Astrocyte (in vitro differentiated cells and primary cell): ENCODE measurements at regions not wholly inside any gene's neighbourhood (a gene's known extent, or its start where the extent isn't known, plus 50 kb on each side); places are given as distances from the start of the nearest gene placed in this dataset.
"Not testable (repeated sequence)": the region's sequence is repeated elsewhere in the genome, so short reads cannot be mapped to it uniquely, and the experiment has no call there.

Source experiments
- DNase-seq: peaks from one replicate; pipeline ENCODE4 v3.0.0-alpha.2; 2010; ENCODE audit warnings: low read depth
- FAIRE-seq: peaks from 2 replicates; lab custom pipeline; 2011; peaks lifted over from hg19 to GRCh38; lab: Jason Lieb, UNC
- H2AFZ ChIP-seq: 2 replicates; pipeline ENCODE4 v1.6.0; 2012; ENCODE audit warnings: low read depth, low read length, inconsistent platforms
- H3K27ac ChIP-seq: 2 replicates; pipeline ENCODE4 v1.5.1; 2011; ENCODE audit warnings: low read depth, low read length, inconsistent platforms
- H3K27me3 ChIP-seq: 2 replicates; pipeline ENCODE4 v1.6.0; 2011; ENCODE audit warnings: low read length, inconsistent platforms; ENCODE audit not compliant: insufficient read depth
- H3K36me3 ChIP-seq: 2 replicates; pipeline ENCODE4 v1.5.1; 2011; ENCODE audit warnings: low read length, inconsistent platforms; ENCODE audit not compliant: insufficient read depth
- H3K4me1 ChIP-seq: 2 replicates; pipeline ENCODE4 v1.5.1; 2011; ENCODE audit warnings: low read length, inconsistent platforms; ENCODE audit not compliant: insufficient read depth
- H3K4me2 ChIP-seq: 2 replicates; pipeline ENCODE4 v1.6.0; 2012; ENCODE audit warnings: low read length, inconsistent platforms
- H3K4me3 ChIP-seq: 2 replicates; pipeline ENCODE4 v1.5.1; 2011; ENCODE audit warnings: low read depth, mild to moderate bottlenecking, low read length, inconsistent platforms; ENCODE audit not compliant: insufficient read depth
- H3K79me2 ChIP-seq: 2 replicates; pipeline ENCODE4 v1.6.0; 2012; ENCODE audit warnings: mild to moderate bottlenecking, low read length, inconsistent platforms; ENCODE audit not compliant: insufficient read depth
- H3K9ac ChIP-seq: 2 replicates; pipeline ENCODE4 v1.6.0; 2012; ENCODE audit warnings: mild to moderate bottlenecking, low read length, inconsistent platforms
- H3K9me3 ChIP-seq: 2 replicates; pipeline ENCODE4 v1.5.1; 2012; ENCODE audit warnings: low read depth, mild to moderate bottlenecking, low read length, inconsistent platforms; ENCODE audit not compliant: insufficient read depth
- H4K20me1 ChIP-seq: 2 replicates; pipeline ENCODE4 v1.6.0; 2012; ENCODE audit warnings: low read length, inconsistent platforms; ENCODE audit not compliant: insufficient read depth
- H3K27ac Mint-ChIP-seq: one replicate; pipeline ENCODE4 v1.8.0; 2021; ENCODE audit warnings: mild to moderate bottlenecking, mixed read lengths; ENCODE audit not compliant: unreplicated experiment
- H3K27me3 Mint-ChIP-seq: one replicate; pipeline ENCODE4 v1.8.0; 2021; ENCODE audit warnings: low read depth, mixed read lengths; ENCODE audit not compliant: unreplicated experiment
- H3K36me3 Mint-ChIP-seq: one replicate; pipeline ENCODE4 v1.8.0; 2021; ENCODE audit warnings: low read depth, mixed read lengths; ENCODE audit not compliant: unreplicated experiment
- H3K4me1 Mint-ChIP-seq: one replicate; pipeline ENCODE4 v1.8.0; 2021; ENCODE audit warnings: low read depth, mixed read lengths; ENCODE audit not compliant: unreplicated experiment
- H3K4me3 Mint-ChIP-seq: one replicate; pipeline ENCODE4 v1.8.0; 2021; ENCODE audit warnings: mild to moderate bottlenecking, moderate library complexity, mixed read lengths; ENCODE audit not compliant: unreplicated experiment
- H3K9me3 Mint-ChIP-seq: one replicate; pipeline ENCODE4 v1.8.0; 2021; ENCODE audit warnings: mild to moderate bottlenecking, mixed read lengths; ENCODE audit not compliant: unreplicated experiment
- EZH2 ChIP-seq: IDR thresholded peaks from 2 replicates; pipeline ENCODE4 v1.6.1; 2012; ENCODE audit warnings: mild to moderate bottlenecking, low read length, inconsistent platforms; ENCODE audit not compliant: insufficient read depth
- TF ChIP-seq, protein P1 (sequence below): IDR thresholded peaks from 2 replicates; pipeline ENCODE4 v1.5.1; 2011; ENCODE audit warnings: low read depth, mild to moderate bottlenecking, inconsistent platforms, low read length, moderate library complexity; ENCODE audit not compliant: insufficient read depth

DNA sequence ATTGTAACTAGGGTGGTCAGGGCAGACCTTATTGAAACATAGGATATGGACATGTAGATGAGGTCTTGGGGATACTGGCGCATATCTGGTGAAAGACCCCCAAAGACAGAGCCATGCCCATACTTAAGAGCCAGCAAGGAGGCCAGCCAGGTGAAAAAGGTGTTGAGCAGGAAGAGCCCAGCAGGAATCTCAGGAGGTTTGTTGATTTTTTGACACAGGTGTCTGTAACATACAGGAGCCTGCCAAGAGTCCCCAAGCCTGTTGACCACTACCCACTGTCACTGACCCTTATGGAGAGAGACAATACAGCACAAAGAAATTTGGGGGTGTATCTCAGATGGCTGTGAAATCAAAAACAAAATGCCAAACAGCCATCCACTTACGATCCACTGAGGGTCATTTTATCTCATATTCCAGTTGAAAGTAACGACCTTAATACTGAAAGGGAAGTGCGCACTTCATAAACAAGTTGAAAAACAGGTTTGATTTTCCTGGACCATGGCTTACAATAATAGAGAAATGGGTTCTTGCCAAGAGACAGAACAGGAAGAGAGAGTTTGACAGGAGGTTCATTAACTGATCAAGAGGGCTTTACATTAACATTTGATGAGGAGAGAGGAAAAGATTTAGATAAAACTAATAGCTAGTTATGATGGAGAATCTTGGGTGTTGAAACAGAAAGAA, 163.6 kb downstream of the GLUL start:
- H3K9me3 Mint-ChIP-seq: peaks cover 3% of the 10 kb centered on the region
- Histone ChIP-seq H2AFZ (no peak overlapping the region), H4K20me1 (no peaks in the 10 kb centered on the region), H3K4me1 (no peaks in the 10 kb centered on the region), H3K9ac (no peak overlapping the region), H3K36me3 (no peaks in the 10 kb centered on the region), H3K9me3 (no peaks in the 10 kb centered on the region), H3K79me2 (no peaks in the 10 kb centered on the region), H3K27ac (no peak overlapping the region), H3K27me3 (no peaks in the 10 kb centered on the region), H3K4me2 (no peak overlapping the region), H3K4me3 (no peak overlapping the region)
- no peak overlapping the region for H3K4me3 Mint-ChIP-seq
- peaks cover 4% of the 10 kb centered on the region for H3K27me3 Mint-ChIP-seq
- no peak for DNase-seq
- H3K36me3 Mint-ChIP-seq: no peaks in the 10 kb centered on the region
- TF ChIP-seq EZH2: no peak
- TF ChIP-seq, protein P1, sequence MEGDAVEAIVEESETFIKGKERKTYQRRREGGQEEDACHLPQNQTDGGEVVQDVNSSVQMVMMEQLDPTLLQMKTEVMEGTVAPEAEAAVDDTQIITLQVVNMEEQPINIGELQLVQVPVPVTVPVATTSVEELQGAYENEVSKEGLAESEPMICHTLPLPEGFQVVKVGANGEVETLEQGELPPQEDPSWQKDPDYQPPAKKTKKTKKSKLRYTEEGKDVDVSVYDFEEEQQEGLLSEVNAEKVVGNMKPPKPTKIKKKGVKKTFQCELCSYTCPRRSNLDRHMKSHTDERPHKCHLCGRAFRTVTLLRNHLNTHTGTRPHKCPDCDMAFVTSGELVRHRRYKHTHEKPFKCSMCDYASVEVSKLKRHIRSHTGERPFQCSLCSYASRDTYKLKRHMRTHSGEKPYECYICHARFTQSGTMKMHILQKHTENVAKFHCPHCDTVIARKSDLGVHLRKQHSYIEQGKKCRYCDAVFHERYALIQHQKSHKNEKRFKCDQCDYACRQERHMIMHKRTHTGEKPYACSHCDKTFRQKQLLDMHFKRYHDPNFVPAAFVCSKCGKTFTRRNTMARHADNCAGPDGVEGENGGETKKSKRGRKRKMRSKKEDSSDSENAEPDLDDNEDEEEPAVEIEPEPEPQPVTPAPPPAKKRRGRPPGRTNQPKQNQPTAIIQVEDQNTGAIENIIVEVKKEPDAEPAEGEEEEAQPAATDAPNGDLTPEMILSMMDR: no peak
- no peak for FAIRE-seq
- no peak overlapping the region for H3K27ac Mint-ChIP-seq
- H3K4me1 Mint-ChIP-seq: peaks cover 2% of the 10 kb centered on the region

DNA sequence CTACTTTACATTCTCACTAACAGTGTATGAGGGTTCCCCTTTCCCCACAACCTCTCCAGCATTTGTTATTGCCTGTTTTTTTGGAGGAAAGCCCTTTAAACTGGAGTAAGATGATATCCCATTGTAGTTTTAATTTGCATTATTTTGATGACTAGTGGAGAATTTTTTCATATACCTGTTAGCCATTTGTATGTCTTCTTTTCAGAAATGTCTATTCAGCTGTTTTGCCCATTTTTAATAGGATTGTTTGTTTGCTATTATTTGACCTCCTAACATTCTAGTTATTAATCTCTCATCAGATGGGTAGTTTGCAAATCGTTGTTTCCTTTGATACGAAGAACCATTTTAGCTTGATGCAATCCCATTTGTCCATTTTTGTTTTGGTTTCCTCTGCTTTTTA, 165.0 kb downstream of the GLUL start:
- no peak overlapping the region for H3K9ac ChIP-seq
- Mint-ChIP-seq H3K27me3 (peaks cover under 1% of the 10 kb centered on the region), H3K9me3 (peaks cover 11% of the 10 kb centered on the region), H3K27ac (no peak overlapping the region), H3K4me3 (no peak overlapping the region), H3K36me3 (no peaks in the 10 kb centered on the region), H3K4me1 (peaks cover 2% of the 10 kb centered on the region)
- no peaks in the 10 kb centered on the region for H3K27me3 ChIP-seq
- H3K4me3 ChIP-seq: no peak overlapping the region
- TF ChIP-seq, protein P1: no peak
- no peak for TF ChIP-seq EZH2
- no peaks in the 10 kb centered on the region for H3K9me3 ChIP-seq
- no peaks in the 10 kb centered on the region for H3K79me2 ChIP-seq
- no peaks in the 10 kb centered on the region for H4K20me1 ChIP-seq
- H3K36me3 ChIP-seq: no peaks in the 10 kb centered on the region
- no peak for FAIRE-seq
- H3K4me2 ChIP-seq: no peak overlapping the region
- no peak overlapping the region for H2AFZ ChIP-seq
- DNase-seq: no peak
- H3K27ac ChIP-seq: no peak overlapping the region
- H3K4me1 ChIP-seq: no peaks in the 10 kb centered on the region

DNA sequence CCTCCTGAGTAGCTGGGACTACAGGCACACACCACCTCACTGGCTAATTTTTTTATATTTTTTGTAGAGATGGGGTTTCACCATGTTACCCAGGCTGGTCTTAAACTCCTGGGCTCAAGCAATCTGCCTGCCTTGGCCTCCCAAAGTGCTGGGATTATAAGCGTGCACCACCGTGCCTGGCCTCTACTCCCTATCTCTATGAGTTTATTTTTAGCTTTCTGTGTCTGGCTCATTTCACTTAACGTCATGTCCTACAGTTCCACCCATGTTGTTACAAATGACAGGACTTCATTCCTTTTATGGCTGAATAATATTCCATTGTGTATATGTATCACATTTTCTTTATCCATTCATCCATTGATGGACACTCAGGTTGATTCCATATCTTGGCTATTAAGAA, 164.2 kb upstream of the ZNF648 start:
- not testable (repeated sequence) for H3K4me3 ChIP-seq, DNase-seq, H3K9me3 ChIP-seq, H3K27me3 ChIP-seq, H4K20me1 ChIP-seq, H3K9ac ChIP-seq, H2AFZ ChIP-seq, H3K4me1 ChIP-seq, H3K27me3 Mint-ChIP-seq, H3K4me2 ChIP-seq, H3K79me2 ChIP-seq, H3K27ac Mint-ChIP-seq, H3K4me1 Mint-ChIP-seq, FAIRE-seq, H3K36me3 ChIP-seq, H3K36me3 Mint-ChIP-seq, H3K27ac ChIP-seq, H3K4me3 Mint-ChIP-seq
- peaks cover 13% of the 10 kb centered on the region for H3K9me3 Mint-ChIP-seq

DNA sequence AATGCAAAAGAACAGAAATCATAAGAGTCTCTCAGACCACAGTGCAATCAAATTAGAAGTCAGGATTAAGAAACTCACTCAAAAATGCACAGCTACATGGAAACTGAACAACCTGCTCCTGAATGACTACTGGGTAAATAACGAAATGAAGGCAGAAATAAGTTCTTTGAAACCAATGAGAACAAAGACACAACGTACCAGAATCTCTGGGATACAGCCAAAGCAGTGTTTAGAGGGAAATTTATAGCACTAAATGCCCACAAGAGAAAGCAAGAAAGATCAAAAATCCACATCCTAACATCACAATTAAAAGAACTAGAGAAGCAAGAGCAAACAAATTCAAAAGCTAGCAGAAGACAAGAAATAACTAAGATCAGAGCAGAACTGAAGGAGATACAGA, 160.5 kb upstream of the ZNF648 start:
- not testable (repeated sequence) for H3K4me2 ChIP-seq, H2AFZ ChIP-seq, DNase-seq, H3K4me1 Mint-ChIP-seq, H3K4me1 ChIP-seq, H3K27ac Mint-ChIP-seq, FAIRE-seq, H3K4me3 ChIP-seq, H3K4me3 Mint-ChIP-seq, H4K20me1 ChIP-seq, H3K27me3 ChIP-seq, H3K36me3 Mint-ChIP-seq, H3K27me3 Mint-ChIP-seq, H3K36me3 ChIP-seq, H3K79me2 ChIP-seq, H3K9me3 ChIP-seq, H3K9ac ChIP-seq, H3K27ac ChIP-seq
- peaks cover 18% of the 10 kb centered on the region for H3K9me3 Mint-ChIP-seq

DNA sequence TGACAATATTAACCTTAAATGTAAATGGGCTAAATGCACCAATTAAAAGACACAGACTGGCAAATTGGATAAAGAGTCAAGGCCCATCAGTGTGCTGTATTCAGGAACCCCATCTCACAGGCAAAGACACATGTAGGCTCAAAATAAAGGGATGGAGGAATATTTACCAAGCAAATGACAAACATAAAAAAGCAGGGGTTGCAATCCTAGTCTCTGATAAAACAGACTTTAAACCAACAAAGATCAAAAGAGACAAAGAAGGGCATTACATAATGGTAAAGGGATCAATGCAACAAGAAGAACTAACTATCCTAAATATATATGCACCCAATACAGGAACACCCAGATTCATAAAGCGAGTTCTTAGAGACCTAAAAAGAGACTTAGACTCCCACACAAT, 159.9 kb upstream of the ZNF648 start:
- H3K36me3 Mint-ChIP-seq, H3K27me3 Mint-ChIP-seq, H3K4me3 ChIP-seq, FAIRE-seq, H2AFZ ChIP-seq, H3K27ac ChIP-seq, H3K4me2 ChIP-seq, H3K9ac ChIP-seq, H4K20me1 ChIP-seq, H3K79me2 ChIP-seq, H3K36me3 ChIP-seq, H3K4me3 Mint-ChIP-seq, H3K9me3 ChIP-seq, H3K27me3 ChIP-seq, H3K4me1 Mint-ChIP-seq, H3K27ac Mint-ChIP-seq, DNase-seq, H3K4me1 ChIP-seq: not testable (repeated sequence)
- peaks cover 14% of the 10 kb centered on the region for H3K9me3 Mint-ChIP-seq
